GM10266 (cell line): ENCODE measurements at regions not wholly inside any gene's neighbourhood (a gene's known extent, or its start where the extent isn't known, plus 50 kb on each side); places are given as distances from the start of the nearest gene placed in this dataset.

ENCODE experiments used
- DNase-seq: peaks from one replicate; pipeline ENCODE4 v3.0.0; 2012; ENCODE audit errors: extremely low spot score
- TF ChIP-seq, protein P1 (sequence below): IDR thresholded peaks from 2 replicates; pipeline ENCODE4 v1.5.1; 2012; ENCODE audit warnings: mild to moderate bottlenecking, low read depth; ENCODE audit not compliant: control insufficient read depth, insufficient read depth; ENCODE audit errors: missing control alignments

DNA sequence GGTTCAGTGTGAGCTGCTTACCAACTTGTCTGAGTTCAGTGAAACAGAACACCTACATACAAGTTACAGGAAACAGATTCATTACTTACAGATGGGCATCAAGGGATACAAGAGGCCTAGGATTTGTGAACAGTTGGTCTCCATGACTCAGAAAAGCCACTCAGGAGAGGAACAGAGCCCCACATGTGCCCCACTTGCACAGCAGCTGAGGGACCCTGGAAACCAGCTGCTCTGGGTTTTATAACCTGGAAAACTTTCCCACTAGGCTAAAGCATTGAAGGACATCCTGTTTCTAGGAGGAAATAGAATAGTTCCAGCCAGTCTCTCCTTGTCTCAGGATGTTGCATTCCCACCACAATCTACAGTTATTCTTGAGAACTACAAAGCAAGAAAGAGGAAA is 530.0 kb downstream of the ZNF804A start:
- TF ChIP-seq, protein P1, sequence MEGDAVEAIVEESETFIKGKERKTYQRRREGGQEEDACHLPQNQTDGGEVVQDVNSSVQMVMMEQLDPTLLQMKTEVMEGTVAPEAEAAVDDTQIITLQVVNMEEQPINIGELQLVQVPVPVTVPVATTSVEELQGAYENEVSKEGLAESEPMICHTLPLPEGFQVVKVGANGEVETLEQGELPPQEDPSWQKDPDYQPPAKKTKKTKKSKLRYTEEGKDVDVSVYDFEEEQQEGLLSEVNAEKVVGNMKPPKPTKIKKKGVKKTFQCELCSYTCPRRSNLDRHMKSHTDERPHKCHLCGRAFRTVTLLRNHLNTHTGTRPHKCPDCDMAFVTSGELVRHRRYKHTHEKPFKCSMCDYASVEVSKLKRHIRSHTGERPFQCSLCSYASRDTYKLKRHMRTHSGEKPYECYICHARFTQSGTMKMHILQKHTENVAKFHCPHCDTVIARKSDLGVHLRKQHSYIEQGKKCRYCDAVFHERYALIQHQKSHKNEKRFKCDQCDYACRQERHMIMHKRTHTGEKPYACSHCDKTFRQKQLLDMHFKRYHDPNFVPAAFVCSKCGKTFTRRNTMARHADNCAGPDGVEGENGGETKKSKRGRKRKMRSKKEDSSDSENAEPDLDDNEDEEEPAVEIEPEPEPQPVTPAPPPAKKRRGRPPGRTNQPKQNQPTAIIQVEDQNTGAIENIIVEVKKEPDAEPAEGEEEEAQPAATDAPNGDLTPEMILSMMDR = no peak
- DNase-seq = no peak

DNA sequence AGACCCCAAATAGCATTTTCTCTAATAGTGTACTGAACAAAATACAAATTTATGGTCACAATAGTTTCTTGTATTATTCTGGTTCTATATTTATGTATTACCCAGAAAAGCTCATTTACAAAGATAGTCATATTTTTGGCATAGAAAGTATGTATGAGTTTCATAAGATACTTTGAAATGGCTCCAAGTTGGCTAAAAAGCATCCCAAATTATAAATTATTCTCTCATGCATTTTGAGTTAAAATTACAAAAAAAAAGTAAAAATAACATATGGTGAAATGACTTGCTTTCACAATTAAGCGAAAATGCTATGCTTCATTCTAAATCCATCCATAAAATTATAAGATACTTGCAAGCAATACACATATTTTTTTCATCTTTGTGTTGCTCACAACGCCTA is 530.7 kb downstream of the ZNF804A start:
- TF ChIP-seq, protein P1 = no peak
- no peak for DNase-seq

DNA sequence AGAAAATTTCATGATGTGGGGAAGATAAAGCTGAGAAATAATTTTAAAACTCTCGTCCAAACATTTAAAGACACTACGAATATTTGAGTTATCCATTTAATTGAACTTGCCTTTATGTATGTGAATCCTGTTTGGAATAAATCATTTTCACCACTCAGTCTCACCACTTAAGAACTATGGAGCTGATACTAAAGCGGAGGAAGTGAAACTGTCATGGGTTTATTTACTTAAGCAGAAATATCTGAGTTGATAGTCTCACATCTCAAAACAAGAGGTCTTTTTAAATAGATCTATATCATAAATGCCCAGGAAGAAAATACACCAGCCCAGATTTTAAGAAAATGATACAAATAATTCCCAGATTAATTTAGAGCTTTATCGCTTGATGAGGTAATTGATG is 532.4 kb downstream of the ZNF804A start:
- no peak for DNase-seq
- TF ChIP-seq, protein P1 = no peak

DNA sequence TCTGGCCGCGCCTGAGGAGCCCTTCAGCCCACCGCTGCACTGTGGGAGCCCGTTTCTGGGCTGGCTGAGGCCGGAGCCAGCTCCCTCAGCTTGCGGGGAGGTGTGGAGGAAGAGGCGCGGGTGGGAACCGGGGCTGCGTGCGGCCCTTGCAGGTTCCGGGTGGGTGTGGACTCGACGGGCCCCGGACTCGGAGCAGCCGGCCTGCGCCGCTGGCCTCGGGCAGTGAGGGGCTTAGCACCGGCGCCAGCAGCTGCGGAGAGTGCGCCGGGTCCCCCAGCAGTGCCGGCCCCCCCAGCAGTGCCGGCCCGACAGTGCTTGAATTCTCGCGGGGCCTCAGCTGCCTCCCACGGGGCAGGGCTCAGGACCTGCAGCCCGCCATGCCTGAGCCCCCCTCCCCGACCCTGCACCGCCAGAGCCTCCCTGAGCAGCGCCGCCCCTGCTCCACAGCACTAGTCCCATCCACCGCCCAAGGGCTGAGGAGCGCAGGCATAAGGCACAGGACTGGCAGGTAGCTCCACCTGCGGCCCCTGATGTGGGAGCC is 534.2 kb downstream of the ZNF804A start:
- TF ChIP-seq, protein P1 = no peak
- DNase-seq = no peak

DNA sequence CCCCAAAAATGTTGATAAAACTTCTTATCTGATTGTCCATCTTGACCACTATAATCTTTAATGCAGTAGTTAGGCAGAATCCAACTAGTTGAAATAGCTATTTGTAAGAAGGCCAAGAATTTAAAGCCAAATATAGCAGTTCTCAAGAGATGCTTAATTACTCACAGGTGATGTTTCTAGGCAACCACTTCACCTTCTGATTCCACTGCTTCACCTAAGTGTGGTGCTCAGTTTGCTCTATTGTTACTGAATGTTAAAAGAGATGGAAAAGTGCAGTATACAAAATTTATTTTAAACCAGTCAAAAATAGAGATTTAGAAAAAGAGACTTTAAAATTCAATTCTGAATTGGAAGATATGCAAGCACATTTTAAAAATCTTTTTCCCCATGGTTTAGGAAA is 539.4 kb downstream of the ZNF804A start:
- DNase-seq = no peak
- TF ChIP-seq, protein P1 = no peak

DNA sequence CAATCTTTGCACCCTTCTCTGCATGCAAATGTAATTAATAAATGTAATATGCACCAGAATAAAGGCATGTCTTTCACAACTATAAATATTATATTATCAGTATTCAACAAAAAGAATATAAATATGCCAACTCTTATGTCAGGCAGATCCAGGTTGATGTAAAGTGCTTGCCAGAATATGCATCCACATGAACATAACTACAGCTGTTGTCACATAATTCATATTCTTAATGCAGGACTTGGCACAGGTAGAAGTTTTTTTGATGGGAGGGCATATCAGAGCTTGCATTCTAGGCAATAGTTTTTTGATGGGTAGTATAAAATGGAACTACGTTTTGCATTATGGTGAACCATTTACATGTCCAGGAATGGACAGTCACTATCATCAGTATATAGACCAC is 544.3 kb downstream of the ZNF804A start:
- DNase-seq = no peak
- TF ChIP-seq, protein P1 = no peak

DNA sequence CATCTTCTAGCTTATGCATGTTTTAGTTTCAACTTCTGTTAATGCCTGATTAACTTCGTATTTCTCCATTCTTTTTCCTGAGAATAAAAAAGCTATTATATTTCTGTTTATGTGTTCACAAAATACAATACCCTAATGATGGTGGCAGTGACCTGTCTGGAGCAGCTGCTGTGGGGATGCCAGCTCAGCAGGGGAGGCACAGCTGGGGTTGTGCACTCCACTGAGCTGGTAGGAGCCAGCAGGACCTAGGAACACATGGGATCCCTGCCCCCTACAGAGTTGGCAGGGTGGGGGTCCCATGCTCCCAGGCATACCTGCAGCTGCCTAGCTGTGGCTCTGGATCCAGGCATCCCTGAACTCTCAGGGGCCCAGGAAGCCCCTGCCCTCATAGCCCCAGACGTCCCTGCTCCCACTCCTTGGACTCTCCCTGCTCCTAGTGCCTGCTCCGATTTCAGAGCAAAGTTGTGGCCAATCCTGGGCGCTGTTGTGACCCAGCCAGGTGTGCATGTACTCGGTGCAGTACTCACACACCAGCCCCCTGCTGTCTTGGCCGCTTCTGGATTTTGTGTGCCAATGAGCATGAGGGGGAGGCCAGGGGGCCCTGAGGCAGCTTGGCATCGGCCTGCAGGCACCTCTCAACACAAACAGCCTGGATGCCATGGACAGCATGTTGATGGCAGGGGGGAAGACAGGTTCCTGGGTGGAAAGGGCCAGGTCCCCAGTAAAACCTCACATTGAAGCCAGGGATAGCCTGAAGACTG is 546.0 kb downstream of the ZNF804A start:
- TF ChIP-seq, protein P1 = no peak
- DNase-seq = no peak
